Loucy (cell line): ENCODE measurements at regions not wholly inside any gene's neighbourhood (a gene's known extent, or its start where the extent isn't known, plus 50 kb on each side); places are given as distances from the start of the nearest gene placed in this dataset.

Experiments
- EZH2phosphoT487 ChIP-seq: fragments of 200-600 bp; IDR thresholded peaks from 2 replicates; pipeline ENCODE4 v1.6.1; 2018; ENCODE audit warnings: antibody characterized with exemption, mild to moderate bottlenecking, moderate library complexity, borderline replicate concordance
- TF ChIP-seq, protein P1 (sequence below): fragments of 200-600 bp; sonication (generic); conservative IDR thresholded peaks from 2 replicates; pipeline ENCODE4 v1.5.1; 2014; ENCODE audit warnings: mild to moderate bottlenecking, antibody characterized with exemption, low read length

DNA sequence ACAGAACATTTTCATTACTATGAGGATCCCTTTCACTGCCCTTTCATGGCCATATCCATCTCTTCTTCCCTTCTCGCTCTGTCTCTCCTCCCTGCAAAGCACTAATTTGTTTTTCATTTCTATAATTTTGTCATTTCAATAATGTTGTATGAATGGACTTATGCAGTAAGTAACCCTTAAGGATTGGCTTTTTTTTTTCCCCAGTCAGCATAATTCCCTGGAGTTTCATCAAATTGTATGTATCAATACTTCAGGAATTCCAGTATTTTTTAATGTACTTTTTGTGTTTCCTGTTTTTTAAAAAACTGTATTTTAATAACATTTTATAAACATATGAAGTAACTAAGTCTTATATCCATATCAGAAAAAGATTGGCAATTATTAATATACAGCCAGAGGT lies 1016.0 kb upstream of the SEMA6D start:
- TF ChIP-seq, protein P1, sequence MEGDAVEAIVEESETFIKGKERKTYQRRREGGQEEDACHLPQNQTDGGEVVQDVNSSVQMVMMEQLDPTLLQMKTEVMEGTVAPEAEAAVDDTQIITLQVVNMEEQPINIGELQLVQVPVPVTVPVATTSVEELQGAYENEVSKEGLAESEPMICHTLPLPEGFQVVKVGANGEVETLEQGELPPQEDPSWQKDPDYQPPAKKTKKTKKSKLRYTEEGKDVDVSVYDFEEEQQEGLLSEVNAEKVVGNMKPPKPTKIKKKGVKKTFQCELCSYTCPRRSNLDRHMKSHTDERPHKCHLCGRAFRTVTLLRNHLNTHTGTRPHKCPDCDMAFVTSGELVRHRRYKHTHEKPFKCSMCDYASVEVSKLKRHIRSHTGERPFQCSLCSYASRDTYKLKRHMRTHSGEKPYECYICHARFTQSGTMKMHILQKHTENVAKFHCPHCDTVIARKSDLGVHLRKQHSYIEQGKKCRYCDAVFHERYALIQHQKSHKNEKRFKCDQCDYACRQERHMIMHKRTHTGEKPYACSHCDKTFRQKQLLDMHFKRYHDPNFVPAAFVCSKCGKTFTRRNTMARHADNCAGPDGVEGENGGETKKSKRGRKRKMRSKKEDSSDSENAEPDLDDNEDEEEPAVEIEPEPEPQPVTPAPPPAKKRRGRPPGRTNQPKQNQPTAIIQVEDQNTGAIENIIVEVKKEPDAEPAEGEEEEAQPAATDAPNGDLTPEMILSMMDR = no peak
- no peak for TF ChIP-seq EZH2phosphoT487
